DND-41 (cell line): ENCODE measurements at regions not wholly inside any gene's neighbourhood (a gene's known extent, or its start where the extent isn't known, plus 50 kb on each side); places are given as distances from the start of the nearest gene placed in this dataset.

Experiments used
- EZH2 ChIP-seq: IDR thresholded peaks from 3 replicates; pipeline ENCODE4 v1.6.1; 2012; ENCODE audit warnings: borderline replicate concordance, low read depth, mild to moderate bottlenecking, moderate library complexity, low read length, inconsistent platforms; ENCODE audit not compliant: severe bottlenecking
- TF ChIP-seq, protein P1 (sequence below): IDR thresholded peaks from 2 replicates; pipeline ENCODE4 v1.5.1; 2012; ENCODE audit warnings: borderline replicate concordance, low read length, moderate library complexity, mild to moderate bottlenecking; ENCODE audit not compliant: poor library complexity, severe bottlenecking; ENCODE audit errors: extremely low read depth

GRCh38 chr22:26891429-26891828, 234.0 kb downstream of the MIAT start:
- TF ChIP-seq, protein P1, sequence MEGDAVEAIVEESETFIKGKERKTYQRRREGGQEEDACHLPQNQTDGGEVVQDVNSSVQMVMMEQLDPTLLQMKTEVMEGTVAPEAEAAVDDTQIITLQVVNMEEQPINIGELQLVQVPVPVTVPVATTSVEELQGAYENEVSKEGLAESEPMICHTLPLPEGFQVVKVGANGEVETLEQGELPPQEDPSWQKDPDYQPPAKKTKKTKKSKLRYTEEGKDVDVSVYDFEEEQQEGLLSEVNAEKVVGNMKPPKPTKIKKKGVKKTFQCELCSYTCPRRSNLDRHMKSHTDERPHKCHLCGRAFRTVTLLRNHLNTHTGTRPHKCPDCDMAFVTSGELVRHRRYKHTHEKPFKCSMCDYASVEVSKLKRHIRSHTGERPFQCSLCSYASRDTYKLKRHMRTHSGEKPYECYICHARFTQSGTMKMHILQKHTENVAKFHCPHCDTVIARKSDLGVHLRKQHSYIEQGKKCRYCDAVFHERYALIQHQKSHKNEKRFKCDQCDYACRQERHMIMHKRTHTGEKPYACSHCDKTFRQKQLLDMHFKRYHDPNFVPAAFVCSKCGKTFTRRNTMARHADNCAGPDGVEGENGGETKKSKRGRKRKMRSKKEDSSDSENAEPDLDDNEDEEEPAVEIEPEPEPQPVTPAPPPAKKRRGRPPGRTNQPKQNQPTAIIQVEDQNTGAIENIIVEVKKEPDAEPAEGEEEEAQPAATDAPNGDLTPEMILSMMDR, result no peak
- TF ChIP-seq EZH2, result no peak
